ENCODE measurements at regions not wholly inside any gene's neighbourhood (a gene's known extent, or its start where the extent isn't known, plus 50 kb on each side); places are given as distances from the start of the nearest gene placed in this dataset.

GRCh38 chr15:87702270-87702669 is 554.3 kb downstream of the NTRK3 start:
- TF ChIP-seq CTCF (IDR thresholded peaks at IDR 0.05; ENCODE audit: control extremely low read depth in 1 of 3, insufficient read depth in 1 of 3, low read depth in 1 of 3, low read length in 3 of 3) (no peak), RBBP5 (IDR thresholded peaks at IDR 0.05; ENCODE audit: borderline replicate concordance, low read depth, low read length) (no peak), SRF (IDR thresholded peaks at IDR 0.05; ENCODE audit: low read depth, low read length) (no peak)
